ENCODE measurements at regions not wholly inside any gene's neighbourhood (a gene's known extent, or its start where the extent isn't known, plus 50 kb on each side); places are given as distances from the start of the nearest gene placed in this dataset.

GRCh38 chr6:44029444-44030185 is 97.6 kb downstream of the MRPL14 start:
- no peaks in the 10 kb centered on the region for H3K79me2 ChIP-seq (ENCODE audit: insufficient read depth, low read length)
- ChIA-PET RAD21 (ENCODE audit: low non-redundant PET in 1 of 2, low total read pairs in 2 of 2, uncharacterized antibody in 2 of 2, unreplicated experiment in 2 of 2) (no interaction called here), POLR2A (no interaction called here), CTCF (no interaction called here)
- H2AFZ ChIP-seq (ENCODE audit: low read depth, low read length, poor library complexity, severe bottlenecking) = no peak overlapping the region
- H3K9me3 ChIP-seq (ENCODE audit: control insufficient read depth in 1 of 2, insufficient read depth in 1 of 2, low read depth in 1 of 2, low read length in 2 of 2) = no peaks in the 10 kb centered on the region
- no peak overlapping the region for H3K4me3 ChIP-seq (replicated peaks in 1 of 2; ENCODE audit: low read depth in 1 of 2, low read length in 2 of 2)
- no peaks in the 10 kb centered on the region for H3K36me3 ChIP-seq (ENCODE audit: control insufficient read depth in 1 of 2, insufficient read depth in 2 of 2, low read length in 2 of 2)
- peaks cover 11 to 13% of the 10 kb centered on the region in 2 experiments for H3K4me1 ChIP-seq (ENCODE audit: control insufficient read depth in 1 of 2, insufficient read depth in 2 of 2, low read length in 2 of 2)
- intact Hi-C loops (cut with micrococcal nuclease) = no loop called here
- H3K9me2 ChIP-seq (ENCODE audit: insufficient read depth) = no peaks in the 10 kb centered on the region
- DNase-seq (ENCODE audit: low read depth, low spot score) = no peak
- BruUV-seq (replicated peaks) = no TSS peak
- TF ChIP-seq CTCF (IDR thresholded peaks at IDR 0.05 in 2 of 3, conservative IDR thresholded peaks at IDR 0.05 in 1 of 3; ENCODE audit: borderline replicate concordance in 1 of 3, insufficient read depth in 1 of 3, low read depth in 2 of 3, low read length in 2 of 3) = no peak
- TF ChIP-seq EGR1 (IDR thresholded peaks at IDR 0.05; ENCODE audit: low read depth) = no peak
- TF ChIP-seq SRF (IDR thresholded peaks at IDR 0.05; ENCODE audit: low read depth) = no peak
- no peak for TF ChIP-seq TCF7L2 (IDR thresholded peaks at IDR 0.05; ENCODE audit: borderline replicate concordance, extremely low read depth, insufficient read depth, insufficient read length)
- no peak for TF ChIP-seq CEBPB (IDR thresholded peaks at IDR 0.05; ENCODE audit: low read depth)
- no peak for TF ChIP-seq MAX (IDR thresholded peaks at IDR 0.05)
- TF ChIP-seq RAD21 (IDR thresholded peaks at IDR 0.05; ENCODE audit: low read depth) = no peak
- no peak for TF ChIP-seq FOSL1 (IDR thresholded peaks at IDR 0.05; ENCODE audit: low read depth)
- ATAC-seq = no peak
- H3K27me3 ChIP-seq (ENCODE audit: insufficient read depth, low read length) = no peaks in the 10 kb centered on the region
- H3K9ac ChIP-seq (ENCODE audit: low read length) = no peak overlapping the region
- H3K27ac ChIP-seq (ENCODE audit: low read depth, low read length) = no peak overlapping the region
- H3K4me2 ChIP-seq (ENCODE audit: low read length) = no peak overlapping the region
- H4K20me1 ChIP-seq (ENCODE audit: insufficient read depth) = no peaks in the 10 kb centered on the region

Measured in HCT116 (cell line).